Keratinocyte (primary cell): ENCODE measurements at regions not wholly inside any gene's neighbourhood (a gene's known extent, or its start where the extent isn't known, plus 50 kb on each side); places are given as distances from the start of the nearest gene placed in this dataset.

Source experiments
- DNase-seq: peaks from one replicate; pipeline ENCODE4 v3.0.0-alpha.2; 2011; ENCODE audit warnings: low read depth, missing footprints, low spot score
- FAIRE-seq: peaks from 2 replicates; lab custom pipeline; 2011; peaks lifted over from hg19 to GRCh38; lab: Jason Lieb, UNC
- H2AFZ ChIP-seq: 2 replicates; pipeline ENCODE4 v1.6.0; 2012; ENCODE audit warnings: low read length, control low read depth, inconsistent platforms; ENCODE audit not compliant: control insufficient read depth
- H3K27ac ChIP-seq: 2 replicates; pipeline ENCODE4 v1.5.1; 2011; ENCODE audit warnings: low read length; ENCODE audit not compliant: control insufficient read depth, insufficient read depth
- H3K27me3 ChIP-seq: 3 replicates; pipeline ENCODE4 v1.6.0; 2011; ENCODE audit warnings: low read length; ENCODE audit not compliant: control insufficient read depth, insufficient read depth; ENCODE audit errors: extremely low read depth
- H3K36me3 ChIP-seq, 2 experiments: 2 replicates in 1 of 2; 3 replicates in 1 of 2; pipeline ENCODE4 v1.5.1; 2011; ENCODE audit warnings: low read length in 2 of 2, mild to moderate bottlenecking in 1 of 2; ENCODE audit not compliant: control insufficient read depth in 2 of 2, insufficient read depth in 2 of 2; ENCODE audit errors: extremely low read depth in 1 of 2
- H3K4me1 ChIP-seq: 3 replicates; pipeline ENCODE4 v1.5.1; 2011; ENCODE audit warnings: low read length; ENCODE audit not compliant: control insufficient read depth, insufficient read depth; ENCODE audit errors: extremely low read depth
- H3K4me2 ChIP-seq: 3 replicates; pipeline ENCODE4 v1.6.0; 2011; ENCODE audit warnings: low read depth, low read length; ENCODE audit not compliant: control insufficient read depth, insufficient read depth; ENCODE audit errors: extremely low read depth
- H3K4me3 ChIP-seq, 3 experiments: fragments of 200-600 bp in 1 of 3; sonication (generic) in 1 of 3; 2 replicates in 2 of 3; 3 replicates in 1 of 3; pipeline ENCODE4 v1.5.1; 2011 to 2016; ENCODE audit warnings: low read length in 3 of 3, mild to moderate bottlenecking in 3 of 3, control low read depth in 2 of 3, inconsistent platforms in 1 of 3, low read depth in 1 of 3, mixed read lengths in 1 of 3, mixed run types in 1 of 3, moderate library complexity in 1 of 3; ENCODE audit not compliant: control insufficient read depth in 2 of 3, insufficient read depth in 2 of 3; ENCODE audit errors: extremely low read depth in 1 of 3
- H3K79me2 ChIP-seq: 2 replicates; pipeline ENCODE4 v1.6.0; 2012; ENCODE audit warnings: low read length; ENCODE audit not compliant: control insufficient read depth, insufficient read depth
- H3K9ac ChIP-seq: 3 replicates; pipeline ENCODE4 v1.6.0; 2011; ENCODE audit warnings: low read length; ENCODE audit not compliant: control insufficient read depth, insufficient read depth; ENCODE audit errors: extremely low read depth
- H3K9me1 ChIP-seq: 3 replicates; pipeline ENCODE4 v1.6.0; 2011; ENCODE audit warnings: low read length; ENCODE audit not compliant: control insufficient read depth, insufficient read depth; ENCODE audit errors: extremely low read depth
- H3K9me3 ChIP-seq: 2 replicates; pipeline ENCODE4 v1.5.1; 2012; ENCODE audit warnings: low read depth, low read length; ENCODE audit not compliant: control insufficient read depth
- H4K20me1 ChIP-seq: 3 replicates; pipeline ENCODE4 v1.6.0; 2011; ENCODE audit warnings: low read length; ENCODE audit not compliant: control insufficient read depth, insufficient read depth; ENCODE audit errors: extremely low read depth
- CTCF ChIP-seq, 3 experiments: IDR thresholded peaks in 1 of 3; conservative IDR thresholded peaks in 1 of 3; optimal IDR thresholded peaks in 1 of 3; 2 replicates in 2 of 3; 3 replicates in 1 of 3; pipeline versions ENCODE3 to v1.5.1; 2011; ENCODE audit warnings: low read length in 3 of 3, mild to moderate bottlenecking in 3 of 3, moderate library complexity in 2 of 3, control low read depth in 1 of 3, inconsistent platforms in 1 of 3; ENCODE audit not compliant: insufficient read depth in 2 of 3; ENCODE audit errors: extremely low read depth in 1 of 3
- EZH2 ChIP-seq: IDR thresholded peaks from one replicate; pipeline ENCODE4 v1.6.1; 2012; ENCODE audit warnings: inconsistent platforms, mild to moderate bottlenecking, low read length, moderate library complexity
- dilution Hi-C: fragments of 300-500 bp; cut with MboI; formaldehyde crosslinking; loops from one replicate; pipeline ENCODE4 v1.7.0; 2020; ENCODE audit warnings: low sequenced_read_pairs; ENCODE audit not compliant: extremely low pct_ligation_motif_present

GRCh38 chr5:120769312-120769872, 305.3 kb downstream of the PRR16 start:
- Histone ChIP-seq H3K9ac (no peak overlapping the region), H3K4me3 (no peak overlapping the region), H3K9me1 (no peaks in the 10 kb centered on the region), H3K4me1 (no peaks in the 10 kb centered on the region), H3K79me2 (no peaks in the 10 kb centered on the region), H3K4me2 (no peak overlapping the region), H3K27ac (no peak overlapping the region), H3K36me3 (no peaks in the 10 kb centered on the region), H2AFZ (no peak overlapping the region), H4K20me1 (no peaks in the 10 kb centered on the region), H3K27me3 (no peaks in the 10 kb centered on the region), H3K9me3 (no peaks in the 10 kb centered on the region)
- FAIRE-seq, result no peak
- TF ChIP-seq CTCF (optimal IDR thresholded peaks at IDR 0.05 in 1 of 3, IDR thresholded peaks at IDR 0.05 in 1 of 3, conservative IDR thresholded peaks at IDR 0.05 in 1 of 3; ENCODE audit: extremely low read depth in 1 of 3, insufficient read depth in 2 of 3, low read length in 3 of 3) (no peak), EZH2 (no peak)
- dilution Hi-C loops, result no loop called here
- DNase-seq, result no peak

GRCh38 chr5:120771202-120771601, 307.1 kb downstream of the PRR16 start:
- no peaks in the 10 kb centered on the region for H3K9me3 ChIP-seq
- H3K27ac ChIP-seq, result no peak overlapping the region
- no peak for DNase-seq
- H3K79me2 ChIP-seq, result no peaks in the 10 kb centered on the region
- no peaks in the 10 kb centered on the region for H3K36me3 ChIP-seq
- H3K9me1 ChIP-seq, result no peaks in the 10 kb centered on the region
- no peaks in the 10 kb centered on the region for H3K27me3 ChIP-seq
- TF ChIP-seq EZH2 (no peak), CTCF (optimal IDR thresholded peaks at IDR 0.05 in 1 of 3, IDR thresholded peaks at IDR 0.05 in 1 of 3, conservative IDR thresholded peaks at IDR 0.05 in 1 of 3; ENCODE audit: extremely low read depth in 1 of 3, insufficient read depth in 2 of 3, low read length in 3 of 3) (no peak)
- dilution Hi-C loops, result no loop called here
- no peak for FAIRE-seq
- H3K4me2 ChIP-seq, result no peak overlapping the region
- H3K4me1 ChIP-seq, result no peaks in the 10 kb centered on the region
- no peak overlapping the region for H3K9ac ChIP-seq
- no peak overlapping the region for H3K4me3 ChIP-seq
- H4K20me1 ChIP-seq, result no peaks in the 10 kb centered on the region
- H2AFZ ChIP-seq, result no peak overlapping the region
